Urinary bladder (tissue), 3 donors: ENCODE measurements at regions not wholly inside any gene's neighbourhood (a gene's known extent, or its start where the extent isn't known, plus 50 kb on each side); places are given as distances from the start of the nearest gene placed in this dataset.

Experiments used
- DNase-seq: peaks from one replicate; pipeline ENCODE4 v3.0.0-alpha.2; 2015; ENCODE audit errors: extremely low spot score
- H3K27ac ChIP-seq: one replicate; pipeline ENCODE4 v1.5.1; 2013; ENCODE audit warnings: low read depth, mild to moderate bottlenecking, moderate library complexity
- H3K36me3 ChIP-seq: one replicate; pipeline ENCODE4 v1.6.1; 2013; ENCODE audit warnings: mild to moderate bottlenecking, moderate library complexity; ENCODE audit not compliant: insufficient read depth
- H3K4me1 ChIP-seq: one replicate; pipeline ENCODE4 v1.6.1; 2013; ENCODE audit warnings: mild to moderate bottlenecking, moderate library complexity; ENCODE audit not compliant: insufficient read depth
- H3K4me3 ChIP-seq: one replicate; pipeline ENCODE4 v1.5.1; 2013; ENCODE audit warnings: low read depth, low read length
- WGBS: extraction: QIAGEN DNeasy Blood & Tissue Kit; methylation state at CpG from one replicate; pipeline ENCODE4 v1.1.7; 2013; 5-methylcytosine and 5-hydroxymethylcytosine counted together
- donor health status: healthy with polysubstance abuse.
- donor health status: healthy.

DNA sequence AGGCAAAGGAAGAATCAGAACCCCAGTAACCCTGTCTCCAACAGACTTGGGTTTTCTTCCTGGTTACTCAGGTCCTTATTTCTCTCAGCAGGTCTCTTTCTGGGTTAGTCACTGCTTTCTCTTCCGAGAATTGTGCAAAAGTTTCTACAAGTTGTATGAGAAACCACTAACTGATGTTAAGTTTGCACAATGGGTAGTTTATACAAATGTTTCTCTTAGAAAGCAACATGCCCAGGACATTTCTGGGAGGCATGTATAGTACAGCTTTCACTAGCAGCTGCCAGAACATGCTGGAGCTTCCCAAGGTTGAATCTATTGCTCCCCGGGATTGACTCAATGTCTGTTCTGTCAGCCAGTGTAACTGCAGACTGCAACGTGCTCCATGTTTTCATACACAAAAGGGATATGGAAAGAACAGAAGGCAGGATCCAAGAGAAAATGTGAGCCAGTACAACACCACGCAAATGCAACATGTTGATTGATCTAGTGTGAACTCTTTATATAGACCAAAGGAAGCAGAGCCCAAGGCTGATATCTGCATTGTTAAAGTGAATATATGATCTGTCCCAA, 887.8 kb downstream of the MCTP2 start:
- no peak for DNase-seq
- no peak overlapping the region for H3K27ac ChIP-seq
- H3K4me1 ChIP-seq: no peaks in the 10 kb centered on the region
- H3K36me3 ChIP-seq: no peaks in the 10 kb centered on the region
- WGBS: 87% methylated on average over 4 of the region's 4 CpGs
- H3K4me3 ChIP-seq: no peak overlapping the region

DNA sequence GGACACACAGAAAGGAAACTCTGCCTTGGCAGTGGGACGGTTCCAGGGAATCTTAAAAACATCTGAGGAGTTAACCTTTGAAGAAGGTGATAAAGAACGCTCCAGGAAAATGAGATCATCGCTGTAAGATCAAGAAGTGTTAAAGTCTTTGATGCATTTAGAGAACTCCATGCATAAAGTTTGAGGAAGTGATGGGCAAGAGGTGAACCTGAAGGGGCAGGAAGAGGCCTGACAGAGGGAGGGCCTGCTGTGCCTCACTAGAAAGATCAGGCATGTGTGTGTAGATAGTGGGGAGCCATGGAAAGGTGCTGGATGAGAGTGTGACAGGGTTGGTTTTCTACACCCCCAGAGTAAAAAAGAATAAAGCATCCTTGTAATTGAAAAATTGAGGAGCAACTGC, 889.2 kb downstream of the MCTP2 start:
- no peak for DNase-seq
- no peaks in the 10 kb centered on the region for H3K36me3 ChIP-seq
- no peaks in the 10 kb centered on the region for H3K4me1 ChIP-seq
- H3K4me3 ChIP-seq: no peak overlapping the region
- 62% methylated on average over 3 of the region's 3 CpGs for WGBS
- H3K27ac ChIP-seq: no peak overlapping the region

DNA sequence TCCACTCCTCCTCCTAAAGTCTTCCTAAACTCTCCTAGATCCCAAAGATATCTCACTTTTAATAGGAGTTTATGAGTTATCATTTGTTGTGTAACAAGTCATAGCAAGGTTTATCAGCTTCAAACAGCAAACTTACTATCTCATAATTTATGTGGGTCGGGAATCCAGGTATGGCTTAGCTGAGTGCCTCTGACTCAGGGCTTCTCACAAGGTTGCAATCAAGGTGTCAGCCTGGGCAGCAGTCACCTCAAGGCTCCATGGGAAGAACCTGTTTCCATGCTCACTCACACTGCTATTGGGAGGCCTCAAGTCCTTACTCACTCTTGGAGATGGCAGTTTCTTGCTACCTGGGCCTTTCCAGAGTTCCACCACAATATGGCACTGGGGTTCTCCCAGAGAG, 889.8 kb downstream of the MCTP2 start:
- Histone ChIP-seq H3K27ac (no peak overlapping the region), H3K4me1 (no peaks in the 10 kb centered on the region), H3K36me3 (no peaks in the 10 kb centered on the region), H3K4me3 (no peak overlapping the region)
- no peak for DNase-seq
- WGBS: 82% methylated on average over 1 of the region's 1 CpG

DNA sequence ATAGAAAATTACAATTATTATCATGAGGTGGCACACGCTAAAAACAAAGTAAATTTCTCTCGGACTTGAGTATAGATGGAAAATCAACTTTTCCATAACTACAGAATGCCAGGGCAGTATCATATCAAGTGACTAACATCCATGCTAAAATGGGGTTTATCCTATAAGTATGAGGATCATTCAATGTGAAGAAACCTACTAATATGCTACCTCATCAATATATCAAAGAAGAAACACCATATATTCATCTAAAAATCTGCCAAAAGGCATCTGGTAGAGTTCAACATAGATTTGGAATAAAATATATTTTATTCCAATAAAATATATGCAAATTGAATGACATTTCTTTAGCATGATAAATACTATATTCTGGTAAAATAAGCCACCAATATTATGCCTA, 894.4 kb downstream of the MCTP2 start:
- 95% methylated on average over 2 of the region's 2 CpGs for WGBS

DNA sequence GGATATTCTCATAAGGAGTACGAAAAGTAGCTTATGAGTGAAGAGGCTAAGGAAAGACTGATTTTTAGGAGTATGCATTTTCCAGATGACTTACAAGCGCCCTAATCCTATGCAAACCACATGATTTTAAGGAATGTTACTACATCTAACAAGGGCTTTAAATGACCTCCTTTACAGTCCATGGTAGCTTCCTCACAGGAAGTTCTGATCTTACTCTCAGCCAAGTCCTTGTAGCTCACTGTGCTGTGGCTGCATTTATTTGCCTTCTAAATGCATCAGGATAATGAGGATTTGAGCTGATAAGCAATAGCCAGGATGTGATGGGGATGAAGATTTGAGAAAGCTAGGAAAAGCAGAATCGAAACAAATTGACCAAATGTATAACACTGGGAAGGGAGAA, 896.0 kb downstream of the MCTP2 start:
- H3K36me3 ChIP-seq: no peaks in the 10 kb centered on the region
- 50% methylated on average over 3 of the region's 3 CpGs for whole genome bisulfite sequencing
- H3K27ac ChIP-seq: no peak overlapping the region
- no peak for DNase-seq
- H3K4me1 ChIP-seq: no peaks in the 10 kb centered on the region
- no peak overlapping the region for H3K4me3 ChIP-seq

More for the DNA sequence above, 894.4 kb downstream of the MCTP2 start:
- no peak overlapping the region for H3K4me3 ChIP-seq
- no peak overlapping the region for H3K27ac ChIP-seq
- H3K36me3 ChIP-seq: no peaks in the 10 kb centered on the region
- H3K4me1 ChIP-seq: no peaks in the 10 kb centered on the region
- no peak for DNase-seq

GRCh38 chr15:95129574-95129973, 898.2 kb downstream of the MCTP2 start:
- Histone ChIP-seq H3K36me3 (no peaks in the 10 kb centered on the region), H3K4me3 (no peak overlapping the region), H3K4me1 (no peaks in the 10 kb centered on the region), H3K27ac (no peak overlapping the region)
- WGBS: 37% methylated on average over 4 of the region's 4 CpGs
- DNase-seq: peak; percentile 75

DNA sequence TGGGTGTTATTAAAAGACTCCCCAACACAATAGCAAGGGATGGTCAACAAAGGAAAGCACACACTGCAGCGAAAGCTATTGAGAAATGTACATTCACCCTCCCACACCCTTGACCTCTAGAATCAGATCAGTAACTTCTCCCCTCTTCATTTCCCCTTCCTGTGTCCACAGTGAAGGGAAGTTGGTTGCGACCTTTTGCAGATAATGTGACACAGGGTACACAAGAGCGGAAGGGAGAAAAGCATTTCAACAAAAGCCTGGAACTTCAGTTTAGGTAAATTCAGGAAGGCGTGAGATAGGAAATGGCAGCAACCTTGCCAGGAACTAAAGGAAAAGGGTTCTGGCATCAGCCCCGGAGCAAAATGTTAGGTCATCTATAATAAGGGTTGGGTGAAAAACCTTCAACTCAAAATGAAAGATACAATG, 899.8 kb downstream of the MCTP2 start:
- peaks cover 2% of the 10 kb centered on the region for H3K4me1 ChIP-seq
- no peaks in the 10 kb centered on the region for H3K36me3 ChIP-seq
- WGBS: 79% methylated on average over 5 of the region's 5 CpGs
- DNase-seq: no peak
- no peak overlapping the region for H3K27ac ChIP-seq
- H3K4me3 ChIP-seq: no peak overlapping the region

DNA sequence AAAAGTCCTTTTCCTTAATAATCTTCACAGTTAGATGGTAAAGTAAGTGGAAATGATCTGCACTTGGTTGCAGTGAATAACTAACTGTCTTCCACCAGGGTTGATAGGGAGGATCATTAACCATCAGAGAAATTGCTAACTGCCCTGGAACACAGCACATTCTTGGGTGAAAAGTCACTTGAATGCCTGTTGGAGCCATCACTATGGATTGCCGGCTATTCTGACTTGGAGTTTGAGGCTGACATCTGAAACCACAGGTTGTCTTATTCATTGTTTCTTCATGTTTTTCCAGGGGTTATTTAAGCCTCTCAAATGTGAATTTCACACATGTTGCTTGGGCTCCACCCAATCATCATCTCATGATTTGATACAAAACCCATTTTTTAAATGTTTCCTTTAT, 901.4 kb downstream of the MCTP2 start:
- Histone ChIP-seq H3K4me3 (no peak overlapping the region), H3K36me3 (no peaks in the 10 kb centered on the region), H3K27ac (no peak overlapping the region), H3K4me1 (peaks cover 2% of the 10 kb centered on the region)
- 77% methylated on average over 1 of the region's 1 CpG for WGBS
- no peak for DNase-seq

DNA sequence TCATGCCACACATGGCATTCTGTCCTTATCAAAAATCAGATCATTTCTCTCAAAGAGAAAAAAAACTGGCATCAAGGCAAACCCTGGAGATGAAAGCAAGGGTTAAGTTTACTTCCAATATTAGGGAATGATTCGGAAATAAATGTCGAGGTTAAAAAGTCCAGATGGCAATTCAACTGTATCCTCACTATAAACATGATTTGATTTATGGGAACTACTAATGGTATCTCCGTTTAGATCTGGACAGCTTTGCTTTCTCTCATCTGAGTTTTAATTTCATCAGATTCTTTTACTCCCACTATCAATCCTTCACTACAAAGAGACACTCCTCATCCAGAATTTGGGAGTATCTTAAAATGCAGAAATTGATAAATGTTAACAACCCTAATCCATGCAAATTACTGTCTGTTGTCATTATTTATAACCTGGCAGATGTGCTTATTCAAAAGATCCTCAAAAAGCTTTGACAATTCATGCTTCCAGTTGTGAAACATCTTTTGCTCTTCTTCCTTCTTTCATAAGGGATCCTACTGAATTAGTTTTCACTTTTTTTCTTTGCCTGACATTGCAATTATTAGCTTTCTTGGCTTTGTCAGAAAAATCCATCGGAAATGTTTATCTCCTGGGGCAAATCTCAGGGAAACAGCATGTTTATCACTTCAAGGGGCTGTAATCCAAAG, 903.2 kb downstream of the MCTP2 start:
- Histone ChIP-seq H3K27ac (no peak overlapping the region), H3K4me1 (peaks cover 2% of the 10 kb centered on the region), H3K4me3 (no peak overlapping the region), H3K36me3 (no peaks in the 10 kb centered on the region)
- 11% methylated on average over 4 of the region's 4 CpGs for WGBS
- peak; percentile 69 for DNase-seq

GRCh38 chr15:95138604-95139270, 907.4 kb downstream of the MCTP2 start:
- Histone ChIP-seq H3K4me3 (no peak overlapping the region), H3K27ac (no peak overlapping the region), H3K4me1 (peaks cover 2% of the 10 kb centered on the region), H3K36me3 (no peaks in the 10 kb centered on the region)
- WGBS: 95% methylated on average over 3 of the region's 3 CpGs
- no peak for DNase-seq

GRCh38 chr15:95141486-95141885, 910.1 kb downstream of the MCTP2 start:
- no peak for DNase-seq
- WGBS: 73% methylated on average over 2 of the region's 2 CpGs
- H3K4me3 ChIP-seq: no peak overlapping the region
- H3K36me3 ChIP-seq: no peaks in the 10 kb centered on the region
- no peak overlapping the region for H3K27ac ChIP-seq
- H3K4me1 ChIP-seq: no peaks in the 10 kb centered on the region

- no peak overlapping the region for H3K27ac ChIP-seq
- DNase-seq: no peak
- H3K4me3 ChIP-seq: no peak overlapping the region
- H3K36me3 ChIP-seq: no peaks in the 10 kb centered on the region
- WGBS: 97% methylated on average over 1 of the region's 1 CpG
- no peaks in the 10 kb centered on the region for H3K4me1 ChIP-seq
Observed at GRCh38 chr15:95142531-95142930, 911.2 kb downstream of the MCTP2 start.

GRCh38 chr15:95146481-95146880, 915.1 kb downstream of the MCTP2 start:
- Histone ChIP-seq H3K4me3 (no peak overlapping the region), H3K36me3 (no peaks in the 10 kb centered on the region), H3K27ac (no peak overlapping the region), H3K4me1 (no peaks in the 10 kb centered on the region)
- WGBS: 88% methylated on average over 5 of the region's 5 CpGs
- no peak for DNase-seq

DNA sequence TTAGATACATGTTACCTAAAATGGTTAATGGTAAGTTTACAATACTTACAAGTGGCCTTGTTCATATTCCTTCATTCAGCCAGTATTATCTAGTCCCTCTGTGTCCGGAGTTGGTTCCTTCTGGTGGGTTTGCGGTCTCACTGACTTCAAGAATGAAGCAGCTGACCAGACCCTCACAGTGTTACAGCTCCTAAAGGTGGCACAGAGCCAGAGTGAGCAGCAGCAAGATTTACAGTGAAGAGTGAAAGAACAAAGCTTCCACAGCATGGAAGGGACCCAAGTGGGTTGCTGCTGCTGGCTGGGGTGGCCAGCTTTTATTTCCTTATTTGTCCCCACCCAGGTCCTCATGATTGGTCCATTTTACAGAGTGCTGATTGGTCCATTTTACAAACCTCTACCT, 916.8 kb downstream of the MCTP2 start:
- DNase-seq: no peak
- Histone ChIP-seq H3K27ac (no peak overlapping the region), H3K36me3 (no peaks in the 10 kb centered on the region), H3K4me1 (no peaks in the 10 kb centered on the region), H3K4me3 (no peak overlapping the region)
- 67% methylated on average over 2 of the region's 2 CpGs for WGBS
